Activated naive CD4-positive, alpha-beta T cell treated with anti-CD3 and anti-CD28 coated beads, Interleukin-2, amount 50 U/mL, for 24 hours (primary cell): ENCODE measurements at regions not wholly inside any gene's neighbourhood (a gene's known extent, or its start where the extent isn't known, plus 50 kb on each side); places are given as distances from the start of the nearest gene placed in this dataset.
"Not testable (repeated sequence)": the region's sequence is repeated elsewhere in the genome, so short reads cannot be mapped to it uniquely, and the experiment has no call there.

Experiments
- H3K27ac Mint-ChIP-seq: one replicate; pipeline ENCODE4 v1.8.0; 2021; ENCODE audit warnings: mild to moderate bottlenecking, mixed read lengths
- H3K27me3 Mint-ChIP-seq: one replicate; pipeline ENCODE4 v1.8.0; 2021; ENCODE audit warnings: mixed read lengths
- H3K36me3 Mint-ChIP-seq: one replicate; pipeline ENCODE4 v1.8.0; 2021; ENCODE audit warnings: mixed read lengths
- H3K4me1 Mint-ChIP-seq: one replicate; pipeline ENCODE4 v1.8.0; 2021; ENCODE audit warnings: mixed read lengths
- H3K4me3 Mint-ChIP-seq: one replicate; pipeline ENCODE4 v1.8.0; 2021; ENCODE audit warnings: mild to moderate bottlenecking, mixed read lengths
- H3K9me3 Mint-ChIP-seq: one replicate; pipeline ENCODE4 v1.8.0; 2021; ENCODE audit warnings: mixed read lengths

DNA sequence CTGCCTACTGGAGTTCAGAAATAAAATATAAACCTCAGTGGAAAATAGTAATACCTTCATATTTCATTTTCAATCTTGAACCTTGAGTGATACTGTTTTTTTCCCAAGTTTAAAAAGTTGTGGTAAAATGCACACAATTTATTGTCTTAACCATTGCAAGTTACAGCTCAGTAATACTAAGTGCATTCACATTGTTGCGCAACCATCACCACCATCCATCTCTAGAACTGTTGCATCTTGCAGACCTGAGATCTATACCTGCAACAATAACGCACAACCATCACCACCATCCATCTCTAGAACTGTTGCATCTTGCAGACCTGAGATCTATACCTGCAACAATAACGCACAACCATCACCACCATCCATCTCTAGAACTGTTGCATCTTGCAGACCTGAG, 162.6 kb upstream of the PLGLB1 start:
- H3K4me1 Mint-ChIP-seq, H3K4me3 Mint-ChIP-seq, H3K36me3 Mint-ChIP-seq, H3K27ac Mint-ChIP-seq, H3K9me3 Mint-ChIP-seq, H3K27me3 Mint-ChIP-seq: not testable (repeated sequence)

DNA sequence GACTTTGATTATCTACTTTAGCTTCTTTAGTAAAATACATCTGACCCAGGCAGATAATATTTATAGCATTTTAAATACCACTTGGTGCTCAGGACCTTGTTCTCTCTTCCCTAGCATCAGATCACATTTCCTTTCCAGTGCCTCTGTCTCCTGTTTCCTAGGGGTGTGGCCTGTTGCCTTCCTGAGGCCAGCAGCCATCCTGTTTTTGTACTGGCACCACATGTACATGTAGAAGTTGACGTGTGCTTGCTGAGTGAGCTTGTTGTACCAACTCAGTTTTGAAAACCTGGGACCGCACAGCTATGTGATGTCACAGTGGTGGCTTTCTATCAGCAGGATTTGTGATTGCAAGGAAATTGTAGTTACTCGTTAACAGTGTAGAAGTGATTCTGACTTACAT, 167.6 kb upstream of the PLGLB1 start:
- not testable (repeated sequence) for H3K27ac Mint-ChIP-seq, H3K27me3 Mint-ChIP-seq, H3K4me1 Mint-ChIP-seq, H3K9me3 Mint-ChIP-seq, H3K36me3 Mint-ChIP-seq, H3K4me3 Mint-ChIP-seq

DNA sequence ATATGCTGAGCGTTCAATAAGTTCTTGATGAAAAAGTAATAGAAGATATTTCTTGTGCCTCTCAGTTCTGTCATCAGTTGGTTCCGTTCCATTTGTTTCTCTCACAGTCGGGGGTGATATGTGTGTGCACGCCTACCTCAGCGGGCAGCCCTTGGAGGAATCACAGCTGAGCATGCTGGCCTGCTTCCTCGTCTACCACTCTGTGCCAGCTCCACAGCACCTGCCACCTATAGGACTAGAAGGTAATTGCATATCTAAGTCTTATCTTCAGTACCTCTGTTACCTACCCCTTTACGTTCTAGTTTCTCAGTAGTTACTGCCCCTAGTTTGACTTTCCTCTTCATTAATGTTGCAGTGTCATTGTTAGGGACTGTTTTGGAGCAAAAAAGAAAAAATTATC, 171.7 kb upstream of the PLGLB1 start:
- H3K27me3 Mint-ChIP-seq, H3K9me3 Mint-ChIP-seq, H3K36me3 Mint-ChIP-seq, H3K27ac Mint-ChIP-seq, H3K4me1 Mint-ChIP-seq, H3K4me3 Mint-ChIP-seq: not testable (repeated sequence)

DNA sequence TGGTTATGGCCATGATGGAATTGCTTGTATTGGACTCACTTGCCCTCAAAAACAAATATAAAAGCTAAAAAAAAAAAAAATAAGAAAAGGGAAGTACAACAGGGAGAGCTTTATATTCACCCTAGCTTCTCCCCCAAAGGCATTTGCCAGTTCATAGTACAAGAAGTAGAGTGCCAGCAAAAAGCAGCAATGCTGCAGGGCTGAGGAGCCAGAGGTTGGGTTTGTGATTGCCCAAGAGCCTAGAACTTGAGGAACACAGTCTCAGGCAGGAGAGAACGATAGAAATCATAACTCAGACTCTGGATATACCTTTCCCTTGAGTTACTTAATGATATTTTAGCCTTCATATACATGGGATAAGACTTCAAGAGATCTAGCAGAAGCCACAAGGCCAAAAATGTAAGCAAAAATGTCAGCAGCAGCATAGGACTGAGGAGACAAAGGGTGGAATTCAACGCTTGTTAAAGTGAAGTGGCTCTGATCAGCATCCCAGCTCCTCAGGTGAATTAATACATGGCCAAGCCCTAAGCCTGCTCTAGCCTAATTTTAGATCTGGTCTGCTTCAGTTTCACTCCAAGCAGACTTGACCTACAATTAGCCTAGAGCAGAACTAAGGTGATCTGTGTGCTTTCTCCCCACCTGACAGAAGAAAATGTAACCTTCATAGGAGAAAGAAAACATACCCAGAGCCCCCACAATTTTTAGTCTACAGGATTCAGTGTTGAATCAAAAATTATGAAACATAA, 172.8 kb upstream of the PLGLB1 start:
- not testable (repeated sequence) for H3K36me3 Mint-ChIP-seq, H3K9me3 Mint-ChIP-seq, H3K27me3 Mint-ChIP-seq, H3K4me3 Mint-ChIP-seq, H3K4me1 Mint-ChIP-seq, H3K27ac Mint-ChIP-seq

DNA sequence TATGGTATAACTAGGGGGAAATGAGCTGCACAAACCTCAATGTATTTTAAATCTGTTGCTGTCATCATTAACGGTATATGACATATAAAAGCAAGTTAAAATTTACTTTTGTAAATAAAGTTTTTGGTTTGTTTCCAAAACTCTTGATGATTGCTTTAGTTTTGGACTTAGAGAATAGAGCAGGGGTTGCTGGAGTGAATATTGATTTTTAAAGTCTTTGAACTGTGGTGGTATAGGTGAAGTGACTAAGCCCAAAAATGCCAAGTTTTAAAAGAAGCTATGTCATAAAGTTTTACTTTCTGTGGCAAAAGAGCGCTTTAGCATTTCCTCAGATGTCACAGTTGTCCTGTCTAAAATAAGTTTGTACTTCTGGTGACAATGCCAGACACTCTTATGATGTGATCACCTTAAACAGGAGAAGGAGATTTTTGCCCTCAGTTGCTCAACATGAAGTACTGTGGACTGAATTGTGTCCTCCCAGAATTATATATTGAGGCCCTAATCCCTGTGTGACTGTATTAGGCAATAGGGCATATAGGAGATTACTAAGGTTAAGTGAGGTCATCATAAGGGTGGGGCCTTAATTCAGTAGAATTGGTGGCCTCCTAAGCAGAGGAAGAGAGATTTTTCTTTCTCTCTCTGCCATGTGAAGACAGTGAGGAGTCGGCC, 175.2 kb upstream of the PLGLB1 start:
- not testable (repeated sequence) for H3K27me3 Mint-ChIP-seq, H3K4me1 Mint-ChIP-seq, H3K27ac Mint-ChIP-seq, H3K9me3 Mint-ChIP-seq, H3K36me3 Mint-ChIP-seq, H3K4me3 Mint-ChIP-seq

DNA sequence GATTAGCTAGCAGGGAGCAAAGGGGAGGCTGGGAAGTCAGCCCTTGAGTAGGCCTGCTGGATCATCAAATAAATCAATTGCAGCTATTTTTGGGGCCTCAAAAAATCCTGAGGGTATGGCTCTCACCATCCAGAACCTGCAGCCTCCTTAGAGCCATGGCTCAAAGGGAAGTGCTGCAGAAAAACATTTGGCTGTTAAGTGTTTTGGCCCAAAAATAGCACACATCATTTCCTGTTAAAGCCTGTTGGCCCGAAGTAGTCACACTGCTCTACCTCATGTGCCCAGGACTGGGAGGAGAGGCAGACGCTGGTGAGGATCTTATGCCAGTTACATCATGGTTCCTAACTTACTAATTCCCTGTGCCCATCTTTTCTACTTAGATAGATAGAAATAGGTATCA, 176.8 kb upstream of the PLGLB1 start:
- H3K36me3 Mint-ChIP-seq: not testable (repeated sequence)

DNA sequence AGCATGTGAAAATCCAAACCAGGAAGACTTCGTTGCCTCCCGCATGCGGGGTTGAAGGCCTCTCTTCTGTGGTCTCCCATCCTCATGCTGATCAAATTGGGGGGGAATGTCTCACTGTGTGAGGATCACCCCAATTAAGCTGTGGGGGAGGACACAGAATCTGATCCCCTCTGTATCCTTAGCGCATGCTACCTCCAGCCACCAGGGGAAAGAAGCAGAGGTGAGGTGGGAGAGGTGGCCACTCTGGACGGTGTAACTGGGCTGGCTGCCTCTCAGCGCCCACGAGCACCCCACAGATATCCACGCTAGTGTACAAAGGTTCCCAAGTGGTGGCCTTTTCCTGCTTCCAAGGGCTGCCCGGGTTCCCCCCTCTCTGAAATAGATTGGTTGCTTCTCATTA, 177.6 kb upstream of the PLGLB1 start:
- H3K36me3 Mint-ChIP-seq, H3K27ac Mint-ChIP-seq, H3K9me3 Mint-ChIP-seq, H3K4me3 Mint-ChIP-seq, H3K4me1 Mint-ChIP-seq, H3K27me3 Mint-ChIP-seq: not testable (repeated sequence)

More for the DNA sequence above, 176.8 kb upstream of the PLGLB1 start:
- H3K4me3 Mint-ChIP-seq, H3K27ac Mint-ChIP-seq, H3K9me3 Mint-ChIP-seq, H3K27me3 Mint-ChIP-seq, H3K4me1 Mint-ChIP-seq: not testable (repeated sequence)

DNA sequence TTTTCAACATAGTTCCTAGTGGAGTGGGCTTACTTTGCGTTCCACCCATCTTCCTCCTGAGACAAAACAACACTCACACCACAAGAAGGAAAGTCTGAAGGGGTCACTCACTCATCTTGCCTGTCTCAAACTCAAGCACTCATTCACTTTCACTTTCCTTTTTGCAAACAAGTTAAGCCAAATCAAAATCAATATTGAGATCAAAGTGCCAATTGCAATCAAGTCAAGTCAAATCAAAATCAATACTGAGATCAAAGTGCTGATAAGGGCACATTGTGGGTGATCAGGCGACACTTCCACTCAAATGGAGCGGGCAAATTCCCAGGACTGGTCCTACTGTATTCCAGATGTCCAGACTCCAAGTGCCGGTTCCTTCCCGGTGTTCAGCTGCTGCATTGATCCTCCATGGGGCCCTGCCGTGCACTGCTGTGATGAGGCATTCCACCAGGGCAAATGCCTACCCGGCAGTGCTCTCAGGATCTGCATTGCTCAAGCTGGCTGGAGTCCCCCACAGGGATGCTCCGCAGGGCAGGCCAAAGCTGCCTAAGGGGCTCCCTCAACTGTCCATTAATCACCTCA, 183.0 kb upstream of the PLGLB1 start:
- not testable (repeated sequence) for H3K27me3 Mint-ChIP-seq, H3K4me1 Mint-ChIP-seq, H3K36me3 Mint-ChIP-seq, H3K27ac Mint-ChIP-seq, H3K9me3 Mint-ChIP-seq, H3K4me3 Mint-ChIP-seq

DNA sequence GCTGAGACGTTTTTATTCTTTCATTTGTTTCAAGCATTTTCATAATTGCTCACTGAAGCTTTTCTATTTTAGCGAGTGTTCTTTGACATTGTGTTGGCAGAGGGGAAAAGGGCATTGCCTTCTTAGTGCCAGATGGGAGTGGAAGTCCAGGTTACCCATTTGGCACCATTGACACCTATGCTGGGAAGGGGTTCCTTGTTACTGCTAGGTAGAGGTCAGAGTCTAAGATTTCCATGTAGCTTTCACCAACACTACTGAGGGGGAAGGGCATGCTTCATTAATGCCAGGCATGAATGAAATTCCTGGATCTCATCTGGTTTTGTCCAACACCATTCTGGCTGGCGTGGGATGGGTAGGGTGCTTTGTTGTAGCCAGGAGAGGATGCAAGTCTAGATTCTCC, 191.3 kb upstream of the PLGLB1 start:
- H3K36me3 Mint-ChIP-seq, H3K4me1 Mint-ChIP-seq, H3K9me3 Mint-ChIP-seq, H3K27ac Mint-ChIP-seq, H3K27me3 Mint-ChIP-seq, H3K4me3 Mint-ChIP-seq: not testable (repeated sequence)

DNA sequence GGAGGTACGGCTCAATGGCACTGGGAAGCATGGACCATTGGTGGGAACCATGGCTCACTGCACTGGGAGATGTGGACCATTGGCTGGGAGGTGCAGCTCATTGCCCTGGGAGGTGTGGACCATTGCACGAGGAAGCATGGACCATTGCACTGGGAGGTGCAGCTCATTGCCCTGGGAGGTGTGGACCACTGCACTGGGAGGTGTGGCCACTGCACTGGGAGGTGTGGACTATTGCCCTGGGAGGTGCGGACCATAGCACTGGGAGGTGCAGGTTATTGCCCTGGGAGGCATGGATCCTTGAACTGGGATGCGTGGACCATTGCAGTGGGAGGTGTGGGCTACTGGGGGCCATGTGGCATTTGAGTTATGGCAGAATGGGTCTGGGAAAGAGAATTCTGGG, 195.4 kb upstream of the PLGLB1 start:
- H3K27ac Mint-ChIP-seq: peak overlapping the region; percentile 51
- not testable (repeated sequence) for H3K4me3 Mint-ChIP-seq, H3K36me3 Mint-ChIP-seq, H3K4me1 Mint-ChIP-seq, H3K27me3 Mint-ChIP-seq, H3K9me3 Mint-ChIP-seq

DNA sequence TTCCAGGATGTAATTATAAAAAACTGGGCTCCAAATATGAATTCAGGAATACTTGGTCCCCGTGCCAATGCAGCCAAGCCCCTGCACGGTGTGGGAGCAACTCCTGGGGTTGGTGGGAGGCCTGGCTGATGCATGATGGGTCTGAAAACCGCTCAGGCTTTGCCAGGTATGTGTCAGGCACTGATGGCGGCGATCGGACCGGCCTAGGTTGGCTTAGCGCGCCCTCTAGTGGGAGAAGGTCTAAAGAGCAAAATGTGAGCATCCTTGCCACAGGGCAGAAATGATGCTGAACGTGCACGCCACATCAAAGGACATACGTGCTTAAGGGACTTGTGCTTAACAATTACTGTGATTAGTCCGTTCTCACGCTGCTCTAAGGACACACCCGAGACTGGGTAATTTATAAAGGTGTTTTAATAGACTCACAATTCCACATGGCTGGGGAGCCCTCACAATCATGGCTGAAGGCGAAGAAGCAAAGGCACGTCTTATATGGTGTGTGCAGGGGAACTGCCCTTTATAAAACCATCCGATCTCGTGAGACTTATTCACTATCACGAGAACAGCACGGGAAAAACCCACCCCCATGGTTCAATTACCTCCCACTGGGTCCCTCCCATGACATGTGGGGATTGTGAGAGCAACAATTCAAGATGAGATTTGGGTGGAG, 196.2 kb upstream of the PLGLB1 start:
- not testable (repeated sequence) for H3K27me3 Mint-ChIP-seq, H3K4me1 Mint-ChIP-seq, H3K4me3 Mint-ChIP-seq, H3K9me3 Mint-ChIP-seq, H3K36me3 Mint-ChIP-seq
- peak overlapping the region; percentile 31 for H3K27ac Mint-ChIP-seq

DNA sequence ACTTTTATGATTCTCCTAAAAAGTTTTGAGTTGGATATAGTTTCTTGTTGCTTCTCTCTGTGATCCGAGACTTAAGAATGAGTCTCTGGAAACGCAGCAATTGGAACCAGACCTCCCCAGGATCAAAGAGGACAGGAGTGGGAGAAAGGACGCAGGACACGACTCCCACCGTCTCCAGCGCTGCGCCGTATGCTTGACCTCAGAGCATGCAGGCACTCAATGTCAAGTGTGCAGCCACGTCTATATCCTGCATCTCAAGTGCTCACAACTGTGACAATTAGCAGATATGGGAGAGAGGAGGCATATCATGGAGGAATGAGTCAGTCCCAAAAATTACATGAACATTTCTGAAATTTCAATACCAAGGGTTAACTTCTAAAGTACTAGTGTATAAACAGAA, 199.0 kb upstream of the PLGLB1 start:
- H3K27me3 Mint-ChIP-seq, H3K4me1 Mint-ChIP-seq, H3K27ac Mint-ChIP-seq: not testable (repeated sequence)

DNA sequence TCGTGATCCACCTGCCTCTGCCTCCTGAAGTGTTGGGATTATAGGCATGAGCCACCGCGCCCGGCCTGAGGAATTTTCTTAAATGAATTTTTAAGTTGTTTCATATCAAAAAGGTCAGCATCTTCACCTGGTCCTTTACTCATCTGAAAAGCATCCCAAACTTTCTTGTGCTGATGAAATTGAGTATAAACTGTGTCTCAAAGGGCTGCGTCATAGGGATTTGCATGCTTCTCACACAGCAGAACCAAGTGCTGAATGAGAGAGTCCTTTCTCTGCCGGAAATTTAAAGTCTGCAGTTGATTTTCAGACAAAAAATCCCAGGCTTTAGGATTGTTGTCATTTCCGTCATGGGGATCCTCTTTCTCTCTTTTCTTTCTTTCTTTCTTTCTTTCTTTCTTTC, 200.5 kb upstream of the PLGLB1 start:
- H3K4me1 Mint-ChIP-seq, H3K27me3 Mint-ChIP-seq, H3K36me3 Mint-ChIP-seq, H3K9me3 Mint-ChIP-seq, H3K4me3 Mint-ChIP-seq, H3K27ac Mint-ChIP-seq: not testable (repeated sequence)

More for the DNA sequence above, 199.0 kb upstream of the PLGLB1 start:
- not testable (repeated sequence) for H3K36me3 Mint-ChIP-seq, H3K9me3 Mint-ChIP-seq, H3K4me3 Mint-ChIP-seq

DNA sequence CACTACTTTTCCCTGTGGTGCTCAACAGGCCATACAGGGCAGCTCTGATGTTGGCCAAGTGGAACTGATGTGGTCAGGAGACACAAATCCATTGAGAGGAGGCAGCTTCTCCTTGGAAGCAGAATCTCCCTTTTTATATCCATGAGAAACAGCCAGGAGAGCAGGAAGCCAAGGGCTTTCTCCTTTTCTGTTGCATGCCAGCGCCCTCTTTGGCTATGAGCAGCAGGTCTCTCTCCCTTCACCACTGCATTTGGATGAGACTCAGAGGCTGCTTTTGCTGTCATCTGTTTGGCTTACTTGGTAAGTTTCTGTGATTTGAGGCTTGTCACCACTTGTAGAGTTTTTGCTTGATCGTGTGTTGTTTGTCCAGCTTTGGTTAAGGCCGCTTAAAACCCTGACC, 202.2 kb upstream of the PLGLB1 start:
- H3K36me3 Mint-ChIP-seq, H3K4me3 Mint-ChIP-seq, H3K27me3 Mint-ChIP-seq, H3K4me1 Mint-ChIP-seq, H3K27ac Mint-ChIP-seq, H3K9me3 Mint-ChIP-seq: not testable (repeated sequence)

DNA sequence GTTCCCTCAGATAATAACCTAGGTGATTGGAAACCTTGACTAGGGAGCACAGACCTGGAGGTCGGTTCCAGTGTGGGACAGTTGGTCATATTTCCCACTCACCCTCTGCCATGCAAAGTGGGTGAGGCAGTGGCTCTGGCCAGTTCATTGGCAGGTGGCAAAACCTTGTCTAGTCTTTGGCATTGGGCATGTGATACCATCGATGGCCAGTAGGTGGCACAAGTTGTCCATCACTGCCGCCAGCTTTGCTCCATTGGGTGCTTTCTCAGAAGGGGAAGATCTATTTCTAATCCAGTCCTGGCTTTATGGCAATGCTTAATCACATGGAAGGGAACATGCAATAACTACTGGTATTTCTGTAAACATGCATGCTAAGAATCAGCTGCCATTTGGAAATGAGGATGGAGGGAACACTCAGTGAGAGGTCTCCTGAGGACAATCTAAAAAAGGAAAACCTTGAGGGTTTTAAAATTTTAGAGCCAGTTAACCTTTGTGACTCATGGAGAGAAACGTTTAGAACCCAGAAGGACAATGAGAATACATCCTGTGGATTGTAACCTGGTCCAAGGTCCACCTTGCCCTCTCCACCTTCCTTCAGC, 207.5 kb upstream of the PLGLB1 start:
- H3K9me3 Mint-ChIP-seq, H3K27ac Mint-ChIP-seq, H3K4me3 Mint-ChIP-seq, H3K27me3 Mint-ChIP-seq, H3K4me1 Mint-ChIP-seq, H3K36me3 Mint-ChIP-seq: not testable (repeated sequence)

DNA sequence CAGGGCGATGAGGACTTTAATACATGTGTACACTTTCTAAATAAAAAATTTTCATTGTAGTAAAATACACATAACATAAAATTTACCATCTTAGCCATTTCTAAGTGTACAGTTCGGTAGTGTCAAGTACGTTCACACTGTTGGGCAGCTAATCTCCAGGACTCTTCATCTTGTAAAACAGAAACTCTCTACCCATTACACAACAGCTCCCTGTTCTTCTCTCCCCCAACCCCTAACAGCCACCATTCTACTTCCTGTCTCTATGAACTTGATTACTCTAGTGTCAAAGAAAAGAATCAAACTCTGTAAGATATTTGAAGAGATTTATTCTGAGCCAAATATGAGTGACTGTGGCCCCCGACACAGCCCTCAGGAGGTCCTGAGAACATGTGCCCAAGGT, 208.3 kb upstream of the PLGLB1 start:
- H3K4me3 Mint-ChIP-seq, H3K36me3 Mint-ChIP-seq, H3K27me3 Mint-ChIP-seq, H3K9me3 Mint-ChIP-seq, H3K27ac Mint-ChIP-seq, H3K4me1 Mint-ChIP-seq: not testable (repeated sequence)
